ENCODE measurements at regions not wholly inside any gene's neighbourhood (a gene's known extent, or its start where the extent isn't known, plus 50 kb on each side); places are given as distances from the start of the nearest gene placed in this dataset.

- peaks cover 2% of the 10 kb centered on the region for H3K36me3 Mint-ChIP-seq (ENCODE audit: unreplicated experiment)
- H3K9me3 Mint-ChIP-seq (ENCODE audit: unreplicated experiment): peaks cover 4% of the 10 kb centered on the region
- H3K4me1 Mint-ChIP-seq (ENCODE audit: unreplicated experiment): no peaks in the 10 kb centered on the region
- no peak overlapping the region for H3K4me3 Mint-ChIP-seq (ENCODE audit: unreplicated experiment)
- peaks cover 46% of the 10 kb centered on the region for H3K27me3 Mint-ChIP-seq (ENCODE audit: unreplicated experiment)
- no peak for TF ChIP-seq CTCF (IDR thresholded peaks at IDR 0.05)
- DNase-seq (ENCODE audit: extremely low spot score, unreplicated experiment): no peak
- H3K27ac Mint-ChIP-seq (ENCODE audit: unreplicated experiment): no peak overlapping the region
Measured at GRCh38 chr18:45449418-45450227, 165.7 kb upstream of the SLC14A2 start.

- Mint-ChIP-seq H3K9me3 (ENCODE audit: unreplicated experiment) (peaks cover 5% of the 10 kb centered on the region), H3K27me3 (ENCODE audit: unreplicated experiment) (peaks cover 72% of the 10 kb centered on the region), H3K36me3 (ENCODE audit: unreplicated experiment) (peaks cover 6% of the 10 kb centered on the region), H3K4me1 (ENCODE audit: unreplicated experiment) (peaks cover 6% of the 10 kb centered on the region), H3K27ac (ENCODE audit: unreplicated experiment) (no peak overlapping the region), H3K4me3 (ENCODE audit: unreplicated experiment) (no peak overlapping the region)
- no peak for TF ChIP-seq CTCF (IDR thresholded peaks at IDR 0.05)
- DNase-seq (ENCODE audit: extremely low spot score, unreplicated experiment): no peak
Measured at GRCh38 chr18:45456090-45457021, 158.9 kb upstream of the SLC14A2 start.

GRCh38 chr18:45458033-45458432 lies 157.2 kb upstream of the SLC14A2 start:
- Mint-ChIP-seq H3K4me3 (ENCODE audit: unreplicated experiment) (no peak overlapping the region), H3K36me3 (ENCODE audit: unreplicated experiment) (peaks cover 6% of the 10 kb centered on the region), H3K9me3 (ENCODE audit: unreplicated experiment) (peaks cover 5% of the 10 kb centered on the region)

GRCh38 chr18:45462179-45462578 lies 153.1 kb upstream of the SLC14A2 start:
- no peak overlapping the region for H3K4me3 Mint-ChIP-seq (ENCODE audit: unreplicated experiment)
- no peak for TF ChIP-seq CTCF (IDR thresholded peaks at IDR 0.05)
- DNase-seq (ENCODE audit: extremely low spot score, unreplicated experiment): no peak
- peaks cover 4% of the 10 kb centered on the region for H3K36me3 Mint-ChIP-seq (ENCODE audit: unreplicated experiment)
- no peak overlapping the region for H3K27ac Mint-ChIP-seq (ENCODE audit: unreplicated experiment)
- no peaks in the 10 kb centered on the region for H3K4me1 Mint-ChIP-seq (ENCODE audit: unreplicated experiment)
- H3K9me3 Mint-ChIP-seq (ENCODE audit: unreplicated experiment): no peaks in the 10 kb centered on the region
- H3K27me3 Mint-ChIP-seq (ENCODE audit: unreplicated experiment): peaks cover 89% of the 10 kb centered on the region

More at GRCh38 chr18:45458033-45458432, 157.2 kb upstream of the SLC14A2 start:
- no peak for DNase-seq (ENCODE audit: extremely low spot score, unreplicated experiment)
- Mint-ChIP-seq H3K27me3 (ENCODE audit: unreplicated experiment) (peaks cover 82% of the 10 kb centered on the region), H3K27ac (ENCODE audit: unreplicated experiment) (no peak overlapping the region), H3K4me1 (ENCODE audit: unreplicated experiment) (peaks cover 6% of the 10 kb centered on the region)
- TF ChIP-seq CTCF (IDR thresholded peaks at IDR 0.05): no peak

GRCh38 chr18:45463451-45463850 lies 151.8 kb upstream of the SLC14A2 start:
- Mint-ChIP-seq H3K4me1 (ENCODE audit: unreplicated experiment) (no peaks in the 10 kb centered on the region), H3K27me3 (ENCODE audit: unreplicated experiment) (peaks cover 90% of the 10 kb centered on the region), H3K4me3 (ENCODE audit: unreplicated experiment) (no peak overlapping the region), H3K36me3 (ENCODE audit: unreplicated experiment) (no peaks in the 10 kb centered on the region), H3K27ac (ENCODE audit: unreplicated experiment) (no peak overlapping the region), H3K9me3 (ENCODE audit: unreplicated experiment) (no peaks in the 10 kb centered on the region)
- DNase-seq (ENCODE audit: extremely low spot score, unreplicated experiment): no peak
- TF ChIP-seq CTCF (IDR thresholded peaks at IDR 0.05): no peak

Data from osteocyte (in vitro differentiated cells).